GM12864 (cell line): ENCODE measurements at regions not wholly inside any gene's neighbourhood (a gene's known extent, or its start where the extent isn't known, plus 50 kb on each side); places are given as distances from the start of the nearest gene placed in this dataset.

Experiments used
- DNase-seq: peaks from one replicate; pipeline ENCODE4 v3.0.0-alpha.2; 2011; ENCODE audit warnings: low read depth
- H3K4me3 ChIP-seq: 2 replicates; pipeline ENCODE4 v1.5.1; 2011; ENCODE audit warnings: mild to moderate bottlenecking, low read depth, low read length, control low read depth
- TF ChIP-seq, protein P1 (sequence below): IDR thresholded peaks from 2 replicates; pipeline ENCODE4 v1.5.1; 2011; ENCODE audit warnings: low read depth, mild to moderate bottlenecking, moderate library complexity, low read length, control low read depth, inconsistent platforms; ENCODE audit errors: missing control alignments

DNA sequence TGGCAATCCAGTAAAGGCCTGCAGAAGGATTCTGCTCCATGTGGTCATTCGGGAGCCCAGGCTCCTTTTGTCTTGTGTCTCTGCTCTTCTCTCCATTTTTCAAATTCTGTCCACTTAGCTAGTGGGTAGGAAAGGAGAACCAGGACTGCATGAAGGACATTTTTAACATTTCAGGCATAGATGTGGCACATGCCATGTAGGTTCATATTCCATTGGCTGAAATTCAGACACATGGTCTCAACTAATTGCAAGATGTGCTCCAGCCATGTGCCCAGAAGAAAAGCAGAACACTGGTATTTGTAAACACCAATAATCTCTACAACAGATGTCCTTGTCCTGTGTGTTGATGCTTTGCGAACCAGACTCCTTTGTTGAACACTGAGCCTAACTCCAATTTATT is 85.2 kb upstream of the WLS start:
- DNase-seq, result no peak
- H3K4me3 ChIP-seq, result no peak overlapping the region
- TF ChIP-seq, protein P1, sequence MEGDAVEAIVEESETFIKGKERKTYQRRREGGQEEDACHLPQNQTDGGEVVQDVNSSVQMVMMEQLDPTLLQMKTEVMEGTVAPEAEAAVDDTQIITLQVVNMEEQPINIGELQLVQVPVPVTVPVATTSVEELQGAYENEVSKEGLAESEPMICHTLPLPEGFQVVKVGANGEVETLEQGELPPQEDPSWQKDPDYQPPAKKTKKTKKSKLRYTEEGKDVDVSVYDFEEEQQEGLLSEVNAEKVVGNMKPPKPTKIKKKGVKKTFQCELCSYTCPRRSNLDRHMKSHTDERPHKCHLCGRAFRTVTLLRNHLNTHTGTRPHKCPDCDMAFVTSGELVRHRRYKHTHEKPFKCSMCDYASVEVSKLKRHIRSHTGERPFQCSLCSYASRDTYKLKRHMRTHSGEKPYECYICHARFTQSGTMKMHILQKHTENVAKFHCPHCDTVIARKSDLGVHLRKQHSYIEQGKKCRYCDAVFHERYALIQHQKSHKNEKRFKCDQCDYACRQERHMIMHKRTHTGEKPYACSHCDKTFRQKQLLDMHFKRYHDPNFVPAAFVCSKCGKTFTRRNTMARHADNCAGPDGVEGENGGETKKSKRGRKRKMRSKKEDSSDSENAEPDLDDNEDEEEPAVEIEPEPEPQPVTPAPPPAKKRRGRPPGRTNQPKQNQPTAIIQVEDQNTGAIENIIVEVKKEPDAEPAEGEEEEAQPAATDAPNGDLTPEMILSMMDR, result no peak

DNA sequence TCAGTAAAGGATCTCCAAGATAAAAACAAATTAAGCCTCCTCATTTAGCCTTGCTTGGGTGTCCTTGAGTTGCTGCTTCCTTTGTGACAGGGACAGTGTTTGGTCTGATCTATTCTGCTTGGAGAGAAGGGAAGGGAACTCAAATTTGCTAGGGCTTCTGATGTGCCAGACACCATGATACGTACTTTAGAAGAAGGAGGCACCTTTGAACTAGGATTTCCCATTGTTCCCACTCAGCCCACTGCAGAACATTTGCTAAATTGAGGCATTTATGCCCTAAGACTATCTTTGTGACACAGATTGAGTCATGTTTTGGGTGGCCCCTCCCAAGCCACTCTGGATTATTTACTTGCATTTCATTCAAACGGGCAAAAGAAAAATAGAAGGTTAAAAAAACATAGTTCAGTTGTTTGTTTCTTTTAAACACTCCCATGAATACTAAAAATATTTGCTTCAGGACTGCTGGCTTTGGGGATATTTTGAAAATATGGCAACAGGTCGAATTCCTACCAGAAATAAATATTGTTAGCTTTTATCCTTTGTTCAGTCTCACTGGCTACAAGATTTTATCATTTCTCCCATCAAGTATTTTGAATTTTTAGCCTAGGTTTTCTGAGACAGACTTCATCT is 81.9 kb upstream of the WLS start:
- TF ChIP-seq, protein P1, result no peak
- no peak overlapping the region for H3K4me3 ChIP-seq
- no peak for DNase-seq

DNA sequence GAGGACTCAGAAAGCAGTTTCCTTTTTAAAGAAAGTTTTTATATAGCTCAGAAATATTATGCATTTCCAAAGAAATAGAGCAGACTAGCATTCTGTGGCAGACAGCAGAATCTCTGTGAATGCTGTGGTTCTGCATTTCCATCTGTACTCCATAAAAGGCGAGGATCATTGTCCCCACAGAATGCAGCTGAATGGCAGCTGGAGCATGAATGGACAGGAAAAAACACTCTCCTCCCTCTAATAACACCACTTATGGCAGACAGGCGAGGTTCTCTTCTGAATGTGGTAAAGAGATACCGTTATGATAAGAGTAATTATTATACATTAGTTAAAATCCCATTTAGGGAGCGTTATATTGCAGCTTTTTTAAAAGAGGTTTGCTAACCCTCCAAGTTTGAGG is 81.4 kb upstream of the WLS start:
- H3K4me3 ChIP-seq, result no peak overlapping the region
- DNase-seq, result no peak
- TF ChIP-seq, protein P1, result no peak

DNA sequence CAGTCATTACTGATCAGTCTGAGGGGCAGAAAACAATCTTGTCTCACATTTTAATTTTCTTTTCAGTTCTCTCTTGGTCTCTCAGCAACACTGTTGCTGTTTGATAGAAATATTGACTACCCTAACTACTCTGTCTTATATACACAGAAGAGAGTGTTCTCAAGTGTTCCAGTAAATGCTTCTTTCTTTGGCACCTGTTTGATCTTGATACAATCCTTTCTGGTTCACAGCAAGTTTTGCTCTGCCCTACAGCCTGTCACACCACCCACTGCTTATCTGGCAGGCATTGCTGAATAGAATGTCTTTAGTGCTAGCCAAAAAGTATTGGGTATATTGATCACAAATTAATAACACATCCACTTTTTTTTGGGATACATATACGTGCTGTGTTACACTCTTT is 75.7 kb upstream of the WLS start:
- TF ChIP-seq, protein P1, result no peak
- no peak overlapping the region for H3K4me3 ChIP-seq
- DNase-seq, result no peak

DNA sequence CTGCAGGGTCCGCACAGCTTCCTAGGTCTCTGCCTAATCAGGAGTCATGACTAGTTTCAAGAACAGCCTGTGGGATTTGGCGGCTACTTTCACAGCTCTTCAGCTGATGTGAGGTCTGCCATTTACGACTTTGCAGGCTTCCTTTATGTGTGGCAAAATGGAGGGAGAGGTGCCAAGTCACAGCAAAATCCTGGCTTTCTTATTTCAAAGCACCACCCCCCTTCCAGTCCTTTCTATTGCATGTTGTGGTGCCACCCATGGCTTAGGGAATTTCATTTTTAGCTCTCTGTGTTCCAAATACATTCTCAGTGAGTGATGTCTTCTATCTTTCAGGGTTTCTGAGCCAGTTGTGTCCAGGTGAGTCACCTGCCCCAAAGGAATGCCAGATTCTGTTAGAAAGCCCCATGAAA is 75.1 kb upstream of the WLS start:
- no peak for DNase-seq
- TF ChIP-seq, protein P1, result no peak

DNA sequence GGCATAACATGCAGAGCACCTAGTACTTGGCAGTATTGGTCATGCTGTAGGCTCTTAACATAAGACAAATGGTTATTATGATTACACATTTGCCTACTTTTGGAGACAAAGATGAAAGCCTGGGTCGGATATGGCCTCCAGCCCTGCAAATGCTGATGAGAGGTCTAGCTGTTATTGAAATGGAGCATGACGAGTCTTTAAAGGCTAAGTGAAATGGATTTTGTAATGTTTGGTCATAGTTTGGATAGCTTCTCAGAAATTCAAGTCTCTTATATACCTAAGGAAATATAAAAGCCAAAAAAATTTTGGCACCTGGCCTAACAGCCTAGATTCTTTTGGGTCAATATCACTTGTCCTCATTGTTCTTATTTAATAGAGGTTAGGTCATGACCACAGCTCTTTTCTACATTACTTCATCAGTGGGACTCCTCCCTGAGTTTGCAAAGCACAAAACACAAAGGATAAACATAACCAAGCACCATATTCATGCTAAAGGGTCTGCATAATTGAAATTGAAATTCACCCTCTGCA is 69.2 kb upstream of the WLS start:
- TF ChIP-seq, protein P1, result no peak
- DNase-seq, result no peak
- H3K4me3 ChIP-seq, result no peak overlapping the region

More for the DNA sequence above, 75.1 kb upstream of the WLS start:
- H3K4me3 ChIP-seq, result no peak overlapping the region

DNA sequence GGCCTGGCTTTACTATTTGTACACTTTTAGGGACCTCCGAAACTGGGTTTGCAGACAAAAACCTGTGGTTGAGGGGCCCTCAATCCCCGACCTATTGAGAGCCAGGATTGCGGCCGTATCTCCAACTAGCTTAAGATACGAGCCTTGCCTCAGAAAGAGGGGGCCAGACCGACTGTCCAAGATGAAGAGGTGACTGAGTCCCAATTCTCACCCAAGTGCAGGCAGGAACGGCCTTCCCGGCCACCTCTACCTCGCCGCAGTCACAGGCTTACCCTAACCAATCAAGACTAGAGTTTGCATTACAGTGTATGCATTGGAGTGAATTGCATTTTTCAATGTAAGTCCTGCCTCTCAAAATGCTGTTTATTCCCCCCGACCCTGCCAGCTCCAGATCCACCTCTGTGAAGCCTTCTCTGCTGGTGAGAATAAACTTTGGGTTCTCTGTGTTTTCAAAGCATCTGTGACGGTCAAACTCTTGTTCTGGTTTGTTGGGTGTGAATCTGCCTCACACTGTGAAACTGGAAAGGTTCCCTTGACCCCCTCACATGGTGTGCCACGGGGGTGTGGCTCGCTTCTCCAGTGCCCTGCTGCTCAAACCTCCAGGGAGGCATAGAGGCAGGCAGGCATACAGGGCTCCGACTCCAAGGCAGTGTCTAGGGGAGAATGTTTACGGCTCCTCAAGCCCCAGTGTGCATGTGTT is 62.2 kb upstream of the WLS start:
- no peak for DNase-seq
- no peak overlapping the region for H3K4me3 ChIP-seq

More for the DNA sequence above, 62.2 kb upstream of the WLS start:
- TF ChIP-seq, protein P1, result no peak
